ENCODE measurements at regions not wholly inside any gene's neighbourhood (a gene's known extent, or its start where the extent isn't known, plus 50 kb on each side); places are given as distances from the start of the nearest gene placed in this dataset.

DNA sequence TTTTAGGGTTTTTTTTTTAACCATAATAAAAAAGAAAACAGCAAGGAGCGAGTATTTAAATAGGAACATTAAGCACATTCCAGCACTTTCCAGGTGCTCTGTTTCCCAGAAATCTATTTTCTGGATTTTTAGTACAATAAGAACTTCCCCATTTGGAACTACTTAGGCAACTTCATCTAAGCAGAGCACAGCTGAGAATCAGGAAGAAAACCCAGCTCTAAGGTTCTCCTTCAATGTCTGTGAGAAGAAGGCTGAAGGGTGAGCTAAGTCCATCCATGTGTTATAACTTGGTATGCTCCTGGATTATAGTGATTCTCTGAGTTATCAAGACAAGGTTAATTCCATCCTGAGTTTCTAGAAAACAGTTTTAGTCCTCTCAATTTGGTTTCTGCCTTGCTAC, 181.9 kb downstream of the CYP26A1 start:
- intact Hi-C loops (cut with micrococcal nuclease; ENCODE audit: unreplicated experiment): no loop called here
- no peak overlapping the region for H3K4me3 ChIP-seq (ENCODE audit: low read depth, low read length, poor library complexity, severe bottlenecking)
- H3K27ac ChIP-seq (ENCODE audit: low read depth, low read length, poor library complexity, severe bottlenecking): no peak overlapping the region
- no peaks in the 10 kb centered on the region for H3K4me1 ChIP-seq (ENCODE audit: insufficient read depth, low read length, poor library complexity, severe bottlenecking)
- no peak for DNase-seq (ENCODE audit: low spot score)
- H3K9me3 ChIP-seq (ENCODE audit: low read depth, low read length, poor library complexity, severe bottlenecking): no peaks in the 10 kb centered on the region
- POLR2A ChIA-PET (ENCODE audit: low non-redundant PET): no interaction called here
- H3K36me3 ChIP-seq (ENCODE audit: insufficient read depth, low read length, poor library complexity, severe bottlenecking): no peaks in the 10 kb centered on the region
- no TSS peak for BruUV-seq (replicated peaks)
- no peaks in the 10 kb centered on the region for H3K27me3 ChIP-seq (replicated peaks; ENCODE audit: insufficient read depth, low read depth, low read length, poor library complexity)
- TF ChIP-seq CTCF (conservative IDR thresholded peaks at IDR 0.05; ENCODE audit: low read depth, low read length) (no peak), EZH2 (IDR thresholded peaks at IDR 0.05; ENCODE audit: borderline replicate concordance, low read depth, low read length, poor library complexity, severe bottlenecking) (no peak)
- CTCF ChIA-PET: no interaction called here
